PFSK-1 (cell line): ENCODE measurements at regions not wholly inside any gene's neighbourhood (a gene's known extent, or its start where the extent isn't known, plus 50 kb on each side); places are given as distances from the start of the nearest gene placed in this dataset.

Experiments
- FOXP2 ChIP-seq: optimal IDR thresholded peaks from 2 replicates; pipeline ENCODE3; 2011; ENCODE audit warnings: borderline replicate concordance, control low read depth, inconsistent platforms; ENCODE audit not compliant: insufficient read depth; ENCODE audit errors: extremely low read length, extremely low read depth
- REST ChIP-seq, 2 experiments: IDR thresholded peaks; 2 replicates each; pipeline versions ENCODE4 v1.6.1 to v1.8.0; 2011 to 2012; ENCODE audit warnings: low read depth in 2 of 2, low read length in 2 of 2, control low read depth in 1 of 2, inconsistent platforms in 1 of 2, mild to moderate bottlenecking in 1 of 2, moderate library complexity in 1 of 2; ENCODE audit not compliant: insufficient read depth in 1 of 2
- SIN3A ChIP-seq: IDR thresholded peaks from 2 replicates; pipeline ENCODE4 v1.6.1; 2012; ENCODE audit warnings: mild to moderate bottlenecking, low read length, moderate library complexity, borderline replicate concordance; ENCODE audit not compliant: insufficient read depth

GRCh38 chr5:168176251-168176650, 115.2 kb upstream of the WWC1 start:
- no peak for TF ChIP-seq FOXP2
- no peak for TF ChIP-seq REST (IDR thresholded peaks at IDR 0.05; ENCODE audit: insufficient read depth in 1 of 2, low read depth in 2 of 2, low read length in 2 of 2)
- TF ChIP-seq SIN3A: no peak
